Panc1 (cell line): ENCODE measurements at regions not wholly inside any gene's neighbourhood (a gene's known extent, or its start where the extent isn't known, plus 50 kb on each side); places are given as distances from the start of the nearest gene placed in this dataset.

Source experiments
- ATAC-seq: fragments of 200-7000 bp; cut with Tn5 transposase; 2 replicates; pipeline ENCODE4 v1.9.1; 2020; ENCODE audit warnings: mild to moderate bottlenecking, moderate library complexity
- BruUV-seq: library from RNA; stranded (reverse); fragments of 400-500 nt; replicated peaks from 2 replicates; lab custom pipeline; 2021; lab: Mats Ljungman, UMichigan
- CTCF ChIA-PET: fragments of 300-600 bp; sonication (Branson Sonifier 250); formaldehyde crosslinking; loops from one replicate; lab custom pipeline; 2022; ENCODE audit warnings: antibody characterized with exemption; lab: Charles Lee
- POLR2A ChIA-PET: fragments of 300-600 bp; sonication (Branson Sonifier 250); formaldehyde crosslinking; loops from one replicate; lab custom pipeline; 2022; ENCODE audit warnings: antibody characterized with exemption; lab: Charles Lee
- DNase-seq: peaks from one replicate; pipeline ENCODE4 v3.0.0-alpha.2; 2010; ENCODE audit warnings: low read depth, low spot score
- H3K27ac ChIP-seq: 2 replicates; pipeline ENCODE4 v1.5.1; 2011; ENCODE audit warnings: mild to moderate bottlenecking, low read length, inconsistent platforms
- H3K27me3 ChIP-seq: fragments of 200-500 bp; sonication (Bioruptor generic); 2 replicates; pipeline ENCODE4 v1.6.0; 2014; ENCODE audit warnings: low read length, inconsistent platforms; ENCODE audit not compliant: control insufficient read depth, insufficient read depth
- H3K36me3 ChIP-seq: fragments of 200-500 bp; sonication (Bioruptor generic); 2 replicates; pipeline ENCODE4 v1.5.1; 2014; ENCODE audit warnings: inconsistent platforms, mild to moderate bottlenecking, low read length, moderate library complexity; ENCODE audit not compliant: control insufficient read depth, insufficient read depth
- H3K4me1 ChIP-seq: 2 replicates; pipeline ENCODE4 v1.5.1; 2011; ENCODE audit warnings: inconsistent platforms, mild to moderate bottlenecking, low read length, moderate library complexity; ENCODE audit not compliant: control insufficient read depth, insufficient read depth
- H3K4me3 ChIP-seq, 2 experiments: 2 replicates each; pipeline ENCODE4 v1.5.1; 2011 to 2012; ENCODE audit warnings: low read depth in 2 of 2, low read length in 2 of 2, mild to moderate bottlenecking in 2 of 2, inconsistent platforms in 1 of 2, moderate library complexity in 1 of 2
- H3K9me3 ChIP-seq: fragments of 200-500 bp; sonication (Bioruptor generic); 2 replicates; pipeline ENCODE4 v1.5.1; 2014; ENCODE audit warnings: low read depth, mild to moderate bottlenecking, inconsistent platforms, low read length, moderate library complexity; ENCODE audit not compliant: control insufficient read depth, insufficient read depth
- POLR2AphosphoS5 ChIP-seq: IDR thresholded peaks from 2 replicates; pipeline ENCODE4 v1.6.1; 2012; ENCODE audit warnings: mild to moderate bottlenecking, low read depth, low read length, moderate library complexity
- SIN3A ChIP-seq: IDR thresholded peaks from 2 replicates; pipeline ENCODE4 v1.6.1; 2012; ENCODE audit warnings: low read depth, mild to moderate bottlenecking, low read length, moderate library complexity, borderline replicate concordance; ENCODE audit not compliant: insufficient read depth
- TCF7L2 ChIP-seq: IDR thresholded peaks from 2 replicates; pipeline ENCODE4 v1.6.1; 2011; ENCODE audit warnings: mild to moderate bottlenecking, low read depth, low read length, inconsistent platforms
- in situ Hi-C: cut with HindIII; loops from 2 replicates; pipeline ENCODE4 v1.10.0; 2016; ENCODE audit warnings: low sequenced_read_pairs, low pct_unique_long_range_greater_than_20kb
- intact Hi-C: fragments of 100-400 bp; cut with micrococcal nuclease; formaldehyde crosslinking; loops from one replicate; pipeline ENCODE4 v1.10.0; 2022; ENCODE audit not compliant: unreplicated experiment
- TF ChIP-seq, protein P1 (sequence below), 2 experiments: IDR thresholded peaks; 2 replicates each; pipeline ENCODE4 v1.6.1; 2011 to 2012; ENCODE audit warnings: low read depth in 2 of 2, control low read depth in 1 of 2, low read length in 1 of 2, mild to moderate bottlenecking in 1 of 2, moderate library complexity in 1 of 2; ENCODE audit not compliant: insufficient read depth in 1 of 2
- TF ChIP-seq, protein P2 (sequence below): fragments of 450-650 bp; IDR thresholded peaks from 2 replicates; pipeline ENCODE4 v1.5.1; 2017; ENCODE audit warnings: mild to moderate bottlenecking

GRCh38 chr2:16122556-16122955 is 182.2 kb downstream of the MYCN start:
- POLR2A ChIA-PET = no interaction called here
- H3K36me3 ChIP-seq = no peaks in the 10 kb centered on the region
- H3K27me3 ChIP-seq = no peaks in the 10 kb centered on the region
- CTCF ChIA-PET = no interaction called here
- in situ Hi-C loops = no loop called here
- H3K4me1 ChIP-seq = no peaks in the 10 kb centered on the region
- TF ChIP-seq TCF7L2 (no peak), SIN3A (no peak)
- TF ChIP-seq, protein P1, sequence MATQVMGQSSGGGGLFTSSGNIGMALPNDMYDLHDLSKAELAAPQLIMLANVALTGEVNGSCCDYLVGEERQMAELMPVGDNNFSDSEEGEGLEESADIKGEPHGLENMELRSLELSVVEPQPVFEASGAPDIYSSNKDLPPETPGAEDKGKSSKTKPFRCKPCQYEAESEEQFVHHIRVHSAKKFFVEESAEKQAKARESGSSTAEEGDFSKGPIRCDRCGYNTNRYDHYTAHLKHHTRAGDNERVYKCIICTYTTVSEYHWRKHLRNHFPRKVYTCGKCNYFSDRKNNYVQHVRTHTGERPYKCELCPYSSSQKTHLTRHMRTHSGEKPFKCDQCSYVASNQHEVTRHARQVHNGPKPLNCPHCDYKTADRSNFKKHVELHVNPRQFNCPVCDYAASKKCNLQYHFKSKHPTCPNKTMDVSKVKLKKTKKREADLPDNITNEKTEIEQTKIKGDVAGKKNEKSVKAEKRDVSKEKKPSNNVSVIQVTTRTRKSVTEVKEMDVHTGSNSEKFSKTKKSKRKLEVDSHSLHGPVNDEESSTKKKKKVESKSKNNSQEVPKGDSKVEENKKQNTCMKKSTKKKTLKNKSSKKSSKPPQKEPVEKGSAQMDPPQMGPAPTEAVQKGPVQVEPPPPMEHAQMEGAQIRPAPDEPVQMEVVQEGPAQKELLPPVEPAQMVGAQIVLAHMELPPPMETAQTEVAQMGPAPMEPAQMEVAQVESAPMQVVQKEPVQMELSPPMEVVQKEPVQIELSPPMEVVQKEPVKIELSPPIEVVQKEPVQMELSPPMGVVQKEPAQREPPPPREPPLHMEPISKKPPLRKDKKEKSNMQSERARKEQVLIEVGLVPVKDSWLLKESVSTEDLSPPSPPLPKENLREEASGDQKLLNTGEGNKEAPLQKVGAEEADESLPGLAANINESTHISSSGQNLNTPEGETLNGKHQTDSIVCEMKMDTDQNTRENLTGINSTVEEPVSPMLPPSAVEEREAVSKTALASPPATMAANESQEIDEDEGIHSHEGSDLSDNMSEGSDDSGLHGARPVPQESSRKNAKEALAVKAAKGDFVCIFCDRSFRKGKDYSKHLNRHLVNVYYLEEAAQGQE (IDR thresholded peaks at IDR 0.05; ENCODE audit: insufficient read depth in 1 of 2, low read depth in 2 of 2, low read length in 1 of 2) = no peak
- H3K4me3 ChIP-seq = no peak overlapping the region
- BruUV-seq = no TSS peak
- intact Hi-C loops = no loop called here
- no peak overlapping the region for H3K27ac ChIP-seq
- DNase-seq = no peak
- ATAC-seq = no peak
- H3K9me3 ChIP-seq = no peaks in the 10 kb centered on the region

DNA sequence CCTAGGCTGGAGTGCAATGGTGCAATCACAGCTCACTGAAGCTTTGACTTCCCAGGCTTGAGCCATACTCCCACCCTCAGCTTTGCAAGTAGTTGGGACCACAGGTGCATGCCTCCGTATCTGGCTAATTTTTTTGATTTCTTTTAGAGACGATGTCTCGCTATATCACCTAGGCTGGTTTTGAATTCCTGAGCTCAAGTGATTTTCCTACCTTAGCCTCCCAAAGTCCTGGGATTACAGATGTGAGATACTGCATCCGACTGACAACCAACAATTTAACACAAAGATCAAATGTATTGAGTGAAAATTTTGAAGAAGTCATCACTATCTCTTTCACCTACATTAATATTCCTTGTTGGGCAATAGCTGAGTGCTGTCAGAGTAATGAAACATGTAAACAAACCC is 181.6 kb downstream of the MYCN start:
- ChIA-PET CTCF (no interaction called here), POLR2A (no interaction called here)
- H3K9me3 ChIP-seq = no peaks in the 10 kb centered on the region
- H3K27me3 ChIP-seq = no peaks in the 10 kb centered on the region
- no peak overlapping the region for H3K27ac ChIP-seq
- no peaks in the 10 kb centered on the region for H3K4me1 ChIP-seq
- BruUV-seq = no TSS peak
- no peaks in the 10 kb centered on the region for H3K36me3 ChIP-seq
- intact Hi-C loops = no loop called here
- TF ChIP-seq POLR2AphosphoS5 (no peak), SIN3A (no peak), TCF7L2 (no peak)
- TF ChIP-seq, protein P1 (IDR thresholded peaks at IDR 0.05; ENCODE audit: insufficient read depth in 1 of 2, low read depth in 2 of 2, low read length in 1 of 2) = no peak
- TF ChIP-seq, protein P2, sequence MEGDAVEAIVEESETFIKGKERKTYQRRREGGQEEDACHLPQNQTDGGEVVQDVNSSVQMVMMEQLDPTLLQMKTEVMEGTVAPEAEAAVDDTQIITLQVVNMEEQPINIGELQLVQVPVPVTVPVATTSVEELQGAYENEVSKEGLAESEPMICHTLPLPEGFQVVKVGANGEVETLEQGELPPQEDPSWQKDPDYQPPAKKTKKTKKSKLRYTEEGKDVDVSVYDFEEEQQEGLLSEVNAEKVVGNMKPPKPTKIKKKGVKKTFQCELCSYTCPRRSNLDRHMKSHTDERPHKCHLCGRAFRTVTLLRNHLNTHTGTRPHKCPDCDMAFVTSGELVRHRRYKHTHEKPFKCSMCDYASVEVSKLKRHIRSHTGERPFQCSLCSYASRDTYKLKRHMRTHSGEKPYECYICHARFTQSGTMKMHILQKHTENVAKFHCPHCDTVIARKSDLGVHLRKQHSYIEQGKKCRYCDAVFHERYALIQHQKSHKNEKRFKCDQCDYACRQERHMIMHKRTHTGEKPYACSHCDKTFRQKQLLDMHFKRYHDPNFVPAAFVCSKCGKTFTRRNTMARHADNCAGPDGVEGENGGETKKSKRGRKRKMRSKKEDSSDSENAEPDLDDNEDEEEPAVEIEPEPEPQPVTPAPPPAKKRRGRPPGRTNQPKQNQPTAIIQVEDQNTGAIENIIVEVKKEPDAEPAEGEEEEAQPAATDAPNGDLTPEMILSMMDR = no peak
- no peak for DNase-seq
- in situ Hi-C loops = no loop called here
- no peak overlapping the region for H3K4me3 ChIP-seq
- ATAC-seq = no peak
